Erythroblast (primary cell): ENCODE measurements at regions not wholly inside any gene's neighbourhood (a gene's known extent, or its start where the extent isn't known, plus 50 kb on each side); places are given as distances from the start of the nearest gene placed in this dataset.

Experiments
- GATA1 ChIP-seq: IDR thresholded peaks from 2 replicates; pipeline ENCODE4 v1.6.1; 2011; ENCODE audit warnings: low read depth, mild to moderate bottlenecking, control low read depth, low read length, moderate library complexity
- POLR2A ChIP-seq: IDR thresholded peaks from 2 replicates; pipeline ENCODE4 v1.6.1; 2011; ENCODE audit warnings: mild to moderate bottlenecking, low read length

DNA sequence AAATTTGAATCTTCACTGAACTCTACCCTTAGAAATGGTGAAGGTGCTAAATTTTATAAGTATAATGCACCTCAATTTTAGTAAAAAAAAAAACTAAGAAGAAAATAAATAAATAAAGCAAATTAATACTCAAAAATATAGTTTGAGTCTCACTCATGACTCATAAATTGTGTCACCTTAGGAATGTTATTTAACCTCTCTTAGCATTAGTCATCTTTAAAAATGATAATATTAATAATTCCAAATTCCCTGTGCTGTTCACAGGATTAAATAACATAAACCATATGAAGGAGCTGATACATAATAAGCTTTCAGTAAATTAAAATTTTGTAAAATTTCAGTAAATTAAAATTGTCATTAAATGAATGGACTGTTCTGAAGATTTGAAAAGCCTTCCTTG is 339.8 kb upstream of the RGMB start:
- TF ChIP-seq POLR2A, result no peak
- no peak for TF ChIP-seq GATA1
